Activated T-helper 17 cell treated with anti-CD3 and anti-CD28 coated beads, Interleukin-2, amount 50 U/mL, for 72 hours (primary cell): ENCODE measurements at regions not wholly inside any gene's neighbourhood (a gene's known extent, or its start where the extent isn't known, plus 50 kb on each side); places are given as distances from the start of the nearest gene placed in this dataset.
"Not testable (repeated sequence)": the region's sequence is repeated elsewhere in the genome, so short reads cannot be mapped to it uniquely, and the experiment has no call there.

ENCODE experiments used
- ATAC-seq: fragments of 150-1000 bp; cut with Tn5 transposase; replicated peaks from 2 replicates; pipeline ENCODE4 v1.10.0; 2021; ENCODE audit warnings: mild to moderate bottlenecking, moderate library complexity
- H3K27ac Mint-ChIP-seq: one replicate; pipeline ENCODE4 v1.8.0; 2022; ENCODE audit warnings: mixed read lengths
- H3K27me3 Mint-ChIP-seq: one replicate; pipeline ENCODE4 v1.8.0; 2022; ENCODE audit warnings: mixed read lengths
- H3K36me3 Mint-ChIP-seq: one replicate; pipeline ENCODE4 v1.8.0; 2022; ENCODE audit warnings: low read depth, mild to moderate bottlenecking, mixed read lengths
- H3K4me1 Mint-ChIP-seq: one replicate; pipeline ENCODE4 v1.8.0; 2022; ENCODE audit warnings: mixed read lengths
- H3K4me3 Mint-ChIP-seq: one replicate; pipeline ENCODE4 v1.8.0; 2022; ENCODE audit warnings: mild to moderate bottlenecking, mixed read lengths
- H3K9me3 Mint-ChIP-seq: one replicate; pipeline ENCODE4 v1.8.0; 2022; ENCODE audit warnings: mixed read lengths

GRCh38 chr19:7400815-7401214 is 52.1 kb downstream of the ARHGEF18 start:
- ATAC-seq: no peak
- Mint-ChIP-seq H3K36me3 (peaks cover 84% of the 10 kb centered on the region), H3K9me3 (no peaks in the 10 kb centered on the region), H3K4me3 (no peak overlapping the region), H3K27me3 (no peaks in the 10 kb centered on the region), H3K4me1 (peaks cover 20% of the 10 kb centered on the region), H3K27ac (no peak overlapping the region)

GRCh38 chr19:7401694-7402093 is 53.0 kb downstream of the ARHGEF18 start:
- Mint-ChIP-seq H3K36me3 (peaks cover 79% of the 10 kb centered on the region), H3K27ac (no peak overlapping the region), H3K9me3 (no peaks in the 10 kb centered on the region), H3K27me3 (no peaks in the 10 kb centered on the region), H3K4me1 (peaks cover 16% of the 10 kb centered on the region), H3K4me3 (no peak overlapping the region)
- no peak for ATAC-seq

DNA sequence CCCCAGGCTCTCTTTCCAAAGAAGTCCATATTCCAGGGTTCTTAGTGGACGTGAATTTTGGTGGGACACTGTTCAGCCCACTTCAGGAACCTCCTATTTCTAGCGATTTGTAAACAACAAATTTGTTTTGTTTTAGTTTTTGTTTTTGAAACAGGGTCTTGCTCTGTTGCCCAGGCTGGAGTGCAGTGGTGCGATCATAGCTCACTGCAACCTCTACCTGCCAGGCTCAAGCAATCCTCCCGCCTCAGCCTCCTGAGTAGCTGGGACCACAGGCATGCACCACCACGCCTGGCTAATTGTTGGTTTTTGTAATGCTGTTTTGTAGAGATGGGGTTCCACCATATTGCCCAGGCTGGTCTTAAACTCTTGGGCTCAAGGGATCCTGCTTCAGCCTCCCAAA is 56.7 kb downstream of the ARHGEF18 start:
- not testable (repeated sequence) for ATAC-seq, H3K4me1 Mint-ChIP-seq, H3K27me3 Mint-ChIP-seq, H3K4me3 Mint-ChIP-seq, H3K9me3 Mint-ChIP-seq
- Mint-ChIP-seq H3K27ac (peak overlapping the region; percentile 85), H3K36me3 (peaks cover 71% of the 10 kb centered on the region)

- Mint-ChIP-seq H3K27me3 (no peaks in the 10 kb centered on the region), H3K4me3 (no peak overlapping the region), H3K4me1 (peaks cover 16% of the 10 kb centered on the region), H3K9me3 (no peaks in the 10 kb centered on the region), H3K36me3 (peaks cover 70% of the 10 kb centered on the region), H3K27ac (peak overlapping the region; percentile 78)
- no peak for ATAC-seq
Observed at GRCh38 chr19:7408251-7408650, 59.5 kb downstream of the ARHGEF18 start.

DNA sequence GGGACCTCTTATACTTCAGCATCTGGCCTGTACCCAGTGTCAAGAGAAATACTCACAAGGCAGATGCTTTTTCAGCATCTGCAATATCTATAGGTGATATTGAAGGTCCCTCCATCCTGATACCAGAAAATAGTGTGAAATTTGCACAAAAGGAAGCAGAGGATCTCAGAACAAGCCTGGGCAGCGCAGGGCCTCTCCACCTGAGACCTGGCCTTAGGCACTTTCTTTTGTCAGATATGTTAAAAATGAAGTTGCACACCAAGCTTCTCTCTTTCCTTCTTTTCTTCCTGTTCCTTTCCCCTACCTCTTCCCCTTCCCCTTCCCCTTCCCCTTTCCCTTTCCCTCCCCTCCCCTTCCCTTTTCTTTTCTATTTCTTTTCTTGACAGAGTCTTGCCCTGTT is 62.2 kb downstream of the ARHGEF18 start:
- Mint-ChIP-seq H3K4me1 (peaks cover 18% of the 10 kb centered on the region), H3K27me3 (no peaks in the 10 kb centered on the region), H3K27ac (peak overlapping the region; percentile 16), H3K36me3 (peaks cover 66% of the 10 kb centered on the region), H3K9me3 (no peaks in the 10 kb centered on the region), H3K4me3 (no peak overlapping the region)
- no peak for ATAC-seq

- Mint-ChIP-seq H3K4me3 (no peak overlapping the region), H3K4me1 (peaks cover 26% of the 10 kb centered on the region), H3K27me3 (no peaks in the 10 kb centered on the region), H3K27ac (peak overlapping the region; percentile 67), H3K36me3 (peaks cover 61% of the 10 kb centered on the region), H3K9me3 (no peaks in the 10 kb centered on the region)
- no peak for ATAC-seq
Observed at GRCh38 chr19:7413629-7414028, 64.9 kb downstream of the ARHGEF18 start.

DNA sequence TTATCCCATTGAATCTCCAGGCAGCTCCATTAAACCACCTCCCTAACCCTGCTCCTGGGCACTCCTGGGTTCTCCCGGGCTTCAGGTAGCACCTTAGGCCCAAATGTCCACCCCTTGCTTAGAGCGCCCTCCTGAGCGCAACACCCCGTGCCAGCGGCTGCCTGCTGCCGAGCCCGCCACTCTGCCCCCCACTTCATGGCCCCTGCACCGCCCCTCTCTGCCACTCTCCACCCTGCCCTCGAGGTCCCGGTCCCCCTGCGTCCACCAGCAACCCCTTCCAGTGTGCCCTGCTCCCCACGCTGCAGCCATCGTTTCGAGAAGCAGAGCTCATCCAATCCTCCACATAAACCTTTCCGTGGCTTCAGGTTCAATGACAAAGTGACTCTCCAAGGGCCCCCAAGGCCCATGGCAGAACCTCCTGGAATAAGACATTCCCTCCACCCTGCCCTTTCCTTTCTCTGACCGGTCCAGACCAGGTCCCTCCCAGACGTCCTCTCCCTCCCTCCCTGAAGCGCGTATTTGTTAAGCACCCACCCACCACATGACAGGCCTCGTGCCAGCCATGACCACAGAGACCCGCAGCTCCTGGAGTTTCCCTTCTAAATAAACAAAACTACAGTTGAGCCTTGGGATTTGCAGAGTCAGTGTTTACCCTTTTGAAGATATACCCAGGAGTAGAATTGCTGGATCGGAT is 66.6 kb downstream of the ARHGEF18 start:
- Mint-ChIP-seq H3K4me3 (no peak overlapping the region), H3K4me1 (peaks cover 31% of the 10 kb centered on the region), H3K27me3 (no peaks in the 10 kb centered on the region), H3K27ac (peak overlapping the region; percentile 75), H3K36me3 (peaks cover 60% of the 10 kb centered on the region), H3K9me3 (no peaks in the 10 kb centered on the region)
- no peak for ATAC-seq

DNA sequence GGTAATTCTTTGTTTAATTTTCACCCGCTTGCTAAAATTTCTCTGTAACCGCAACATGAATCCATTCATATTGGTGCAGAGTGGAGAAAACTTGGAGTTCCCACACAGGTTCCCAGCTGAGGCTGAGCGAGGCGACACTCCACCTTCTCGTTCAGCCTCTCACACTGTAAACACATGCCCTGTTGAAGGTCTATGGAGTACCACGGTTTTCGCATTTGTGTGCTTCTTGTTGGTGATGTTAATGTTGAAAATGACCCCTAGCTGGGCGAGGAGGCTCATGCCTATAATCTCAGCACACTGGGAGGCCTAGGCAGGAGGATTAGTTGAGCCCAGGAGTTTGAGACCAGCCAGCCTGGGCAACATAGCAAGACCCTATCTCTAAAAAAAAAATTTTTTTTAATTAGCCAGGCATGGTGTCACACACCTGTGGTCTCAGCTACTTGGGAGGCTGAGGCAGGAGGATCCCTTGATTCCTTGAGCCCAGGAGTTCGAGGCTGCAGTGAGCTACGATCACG is 67.2 kb downstream of the ARHGEF18 start:
- no peaks in the 10 kb centered on the region for H3K9me3 Mint-ChIP-seq
- ATAC-seq: no peak
- H3K36me3 Mint-ChIP-seq: peaks cover 61% of the 10 kb centered on the region
- H3K4me1 Mint-ChIP-seq: peaks cover 31% of the 10 kb centered on the region
- no peaks in the 10 kb centered on the region for H3K27me3 Mint-ChIP-seq
- H3K4me3 Mint-ChIP-seq: no peak overlapping the region
- peak overlapping the region; percentile 75 for H3K27ac Mint-ChIP-seq

GRCh38 chr19:7417671-7418324 is 69.1 kb downstream of the ARHGEF18 start:
- Mint-ChIP-seq H3K9me3 (no peaks in the 10 kb centered on the region), H3K36me3 (peaks cover 64% of the 10 kb centered on the region), H3K27ac (peak overlapping the region; percentile 90)

GRCh38 chr19:7418596-7418995 is 69.9 kb downstream of the ARHGEF18 start:
- no peak for ATAC-seq
- peak overlapping the region; percentile 90 for H3K27ac Mint-ChIP-seq
- no peak overlapping the region for H3K4me3 Mint-ChIP-seq
- H3K4me1 Mint-ChIP-seq: peaks cover 30% of the 10 kb centered on the region
- H3K36me3 Mint-ChIP-seq: peaks cover 65% of the 10 kb centered on the region
- H3K27me3 Mint-ChIP-seq: no peaks in the 10 kb centered on the region
- no peaks in the 10 kb centered on the region for H3K9me3 Mint-ChIP-seq

More at GRCh38 chr19:7417671-7418324, 69.1 kb downstream of the ARHGEF18 start:
- no peaks in the 10 kb centered on the region for H3K27me3 Mint-ChIP-seq
- H3K4me3 Mint-ChIP-seq: no peak overlapping the region
- no peak for ATAC-seq
- peaks cover 33% of the 10 kb centered on the region for H3K4me1 Mint-ChIP-seq

- Mint-ChIP-seq H3K9me3 (no peaks in the 10 kb centered on the region), H3K36me3 (peaks cover 65% of the 10 kb centered on the region), H3K4me1 (peaks cover 30% of the 10 kb centered on the region), H3K4me3 (no peak overlapping the region), H3K27ac (peak overlapping the region; percentile 90), H3K27me3 (no peaks in the 10 kb centered on the region)
- no peak for ATAC-seq
Observed at GRCh38 chr19:7419153-7419552, 69.7 kb downstream of the PEX11G start.

DNA sequence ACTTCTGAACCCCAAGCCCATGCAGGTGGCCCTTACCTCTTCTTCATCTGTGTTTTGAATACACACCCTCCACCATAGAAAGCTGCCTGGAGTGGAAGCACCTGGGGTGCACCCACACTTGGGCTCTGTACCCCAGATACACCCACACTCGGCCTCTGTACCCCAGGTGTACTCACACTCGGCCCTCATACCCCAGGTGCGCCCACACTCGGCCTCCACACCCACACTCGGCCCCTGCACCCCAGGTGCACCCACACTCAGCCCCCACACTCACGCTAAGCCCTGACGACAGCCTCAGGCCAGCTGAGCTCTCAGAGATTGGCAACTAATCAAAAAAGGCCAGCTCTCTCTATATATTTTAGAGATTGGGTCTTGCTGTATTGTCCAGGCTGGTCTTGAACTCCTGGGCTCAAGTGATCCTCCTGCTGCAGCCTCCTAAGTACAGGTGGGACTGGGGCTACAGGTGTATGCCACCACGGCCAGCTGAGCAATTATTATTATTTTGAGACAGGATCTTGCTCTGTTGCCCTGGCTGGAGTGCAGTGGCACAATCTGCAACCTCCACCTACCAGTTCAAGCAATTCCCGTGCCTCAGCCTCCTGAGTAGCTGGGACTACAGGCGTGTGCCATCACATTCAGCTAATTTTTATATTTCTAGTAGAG is 68.9 kb downstream of the PEX11G start:
- Mint-ChIP-seq H3K27ac (peak overlapping the region; percentile 90), H3K9me3 (no peaks in the 10 kb centered on the region), H3K27me3 (no peaks in the 10 kb centered on the region), H3K4me3 (no peak overlapping the region), H3K4me1 (peaks cover 30% of the 10 kb centered on the region), H3K36me3 (peaks cover 69% of the 10 kb centered on the region)
- ATAC-seq: no peak

DNA sequence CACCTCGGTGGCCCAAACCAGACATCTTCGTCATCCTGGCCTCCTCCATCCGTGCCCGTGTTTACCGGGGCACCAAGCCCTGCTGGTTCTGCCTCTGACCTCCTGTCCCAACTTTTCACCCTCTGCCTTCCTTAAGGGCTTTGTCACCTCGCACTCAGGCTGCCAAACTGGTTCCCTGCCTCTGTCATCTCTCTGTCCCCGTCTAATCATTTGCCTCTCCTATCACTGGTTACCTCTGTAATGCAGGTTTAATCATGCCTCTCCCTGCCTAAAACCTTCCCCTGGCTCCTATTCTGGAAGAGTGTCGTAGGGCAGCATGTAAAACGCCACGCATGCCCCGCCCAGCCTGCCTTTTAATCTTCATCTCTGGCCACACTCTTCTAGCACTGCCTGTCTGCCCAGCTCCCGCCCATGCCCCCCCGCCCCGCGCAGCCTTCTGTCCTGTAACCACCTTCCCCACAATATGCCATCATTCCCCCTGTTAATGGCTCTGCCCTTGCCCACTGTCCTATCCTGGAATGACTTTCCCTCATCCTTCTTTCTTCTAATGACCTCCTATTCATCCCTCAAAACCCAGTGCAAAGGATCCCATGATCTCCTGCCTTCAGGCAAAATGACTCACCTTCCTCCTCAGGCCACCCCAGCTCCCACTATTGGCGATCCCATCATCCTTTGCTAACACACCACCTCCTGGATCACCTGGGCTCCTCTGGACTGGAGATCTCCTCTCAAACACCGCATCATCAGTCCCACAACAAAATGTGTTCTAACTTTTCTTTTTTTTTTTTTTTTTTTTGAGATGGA is 66.7 kb downstream of the PEX11G start:
- no peak for ATAC-seq
- Mint-ChIP-seq H3K36me3 (peaks cover 63% of the 10 kb centered on the region), H3K4me3 (no peak overlapping the region), H3K4me1 (peaks cover 22% of the 10 kb centered on the region), H3K27me3 (no peaks in the 10 kb centered on the region), H3K27ac (peak overlapping the region; percentile 58), H3K9me3 (no peaks in the 10 kb centered on the region)
